NB4 (cell line): ENCODE measurements at regions not wholly inside any gene's neighbourhood (a gene's known extent, or its start where the extent isn't known, plus 50 kb on each side); places are given as distances from the start of the nearest gene placed in this dataset.

ENCODE experiments used
- POLR2A ChIP-seq: IDR thresholded peaks from 2 replicates; pipeline ENCODE4 v1.6.1; 2011; ENCODE audit warnings: mild to moderate bottlenecking; ENCODE audit not compliant: insufficient read length; ENCODE audit errors: extremely low read depth
- TF ChIP-seq, protein P1 (sequence below): IDR thresholded peaks from one replicate; pipeline ENCODE4 v1.5.1; 2012; ENCODE audit warnings: low read depth, low read length

DNA sequence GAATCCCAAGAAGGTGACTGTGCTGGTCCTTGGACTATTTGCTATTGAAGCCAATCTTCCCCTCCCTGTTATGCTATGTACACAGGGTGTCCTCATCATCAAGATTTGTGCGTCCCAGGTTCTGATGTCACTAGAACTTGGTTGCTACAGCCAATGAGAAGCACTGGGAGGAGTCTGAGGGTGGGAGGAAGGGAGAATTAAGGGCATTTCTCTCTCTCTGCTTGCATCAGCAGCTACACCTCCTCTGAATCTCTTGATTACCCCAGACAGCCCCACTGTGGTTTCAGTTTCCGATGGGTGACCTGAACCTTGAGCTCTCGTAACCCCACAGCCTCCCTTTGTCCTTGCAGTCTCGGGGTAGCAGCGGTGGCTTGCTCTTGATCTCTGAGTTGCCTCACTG is 212.4 kb upstream of the SESN3 start:
- TF ChIP-seq, protein P1, sequence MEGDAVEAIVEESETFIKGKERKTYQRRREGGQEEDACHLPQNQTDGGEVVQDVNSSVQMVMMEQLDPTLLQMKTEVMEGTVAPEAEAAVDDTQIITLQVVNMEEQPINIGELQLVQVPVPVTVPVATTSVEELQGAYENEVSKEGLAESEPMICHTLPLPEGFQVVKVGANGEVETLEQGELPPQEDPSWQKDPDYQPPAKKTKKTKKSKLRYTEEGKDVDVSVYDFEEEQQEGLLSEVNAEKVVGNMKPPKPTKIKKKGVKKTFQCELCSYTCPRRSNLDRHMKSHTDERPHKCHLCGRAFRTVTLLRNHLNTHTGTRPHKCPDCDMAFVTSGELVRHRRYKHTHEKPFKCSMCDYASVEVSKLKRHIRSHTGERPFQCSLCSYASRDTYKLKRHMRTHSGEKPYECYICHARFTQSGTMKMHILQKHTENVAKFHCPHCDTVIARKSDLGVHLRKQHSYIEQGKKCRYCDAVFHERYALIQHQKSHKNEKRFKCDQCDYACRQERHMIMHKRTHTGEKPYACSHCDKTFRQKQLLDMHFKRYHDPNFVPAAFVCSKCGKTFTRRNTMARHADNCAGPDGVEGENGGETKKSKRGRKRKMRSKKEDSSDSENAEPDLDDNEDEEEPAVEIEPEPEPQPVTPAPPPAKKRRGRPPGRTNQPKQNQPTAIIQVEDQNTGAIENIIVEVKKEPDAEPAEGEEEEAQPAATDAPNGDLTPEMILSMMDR: no peak
- no peak for TF ChIP-seq POLR2A
